Prostate gland (tissue), 2 donors: ENCODE measurements at regions not wholly inside any gene's neighbourhood (a gene's known extent, or its start where the extent isn't known, plus 50 kb on each side); places are given as distances from the start of the nearest gene placed in this dataset.

ENCODE experiments used
- DNase-seq: peaks from one replicate; pipeline ENCODE4 v3.0.0-alpha.2; 2019; ENCODE audit warnings: low spot score
- H3K27ac ChIP-seq, 2 donors: fragments of 200-600 bp; sonication (generic); 2 replicates each; pipeline ENCODE4 v1.5.1; 2017 to 2019
- H3K27me3 ChIP-seq: fragments of 200-600 bp; sonication (generic); replicated peaks from 2 replicates; pipeline ENCODE4 v1.5.1; 2019; ENCODE audit not compliant: insufficient read depth
- H3K36me3 ChIP-seq, 2 donors: fragments of 200-600 bp; sonication (generic); 1 replicate in 1 of 2; 2 replicates in 1 of 2; pipeline versions ENCODE4 v1.5.1 to v1.8.1; 2017 to 2019
- H3K4me1 ChIP-seq: fragments of 200-600 bp; sonication (generic); replicated peaks from 2 replicates; pipeline ENCODE4 v1.5.1; 2019
- H3K4me3 ChIP-seq, 2 donors: fragments of 200-600 bp; sonication (generic); 2 replicates each; pipeline ENCODE4 v1.5.1; 2017 to 2019
- H3K9me3 ChIP-seq: fragments of 200-600 bp; sonication (generic); 2 replicates; pipeline ENCODE4 v1.5.1; 2017
- POLR2A ChIP-seq: fragments of 450-650 bp; IDR thresholded peaks from one replicate; pipeline ENCODE4 v1.6.1; 2016; ENCODE audit warnings: antibody characterized with exemption, mild to moderate bottlenecking
- POLR2AphosphoS5 ChIP-seq: sonication (generic); formaldehyde crosslinking; IDR thresholded peaks from one replicate; pipeline ENCODE4 v1.6.1; 2017; ENCODE audit warnings: antibody characterized with exemption
- WGBS: methylation state at CpG from one replicate; pipeline ENCODE4 v1.1.5; 2018; 5-methylcytosine and 5-hydroxymethylcytosine counted together
- intact Hi-C: fragments of 100-400 bp; cut with DNase I; formaldehyde crosslinking; loops from one replicate; pipeline ENCODE4 v1.14.2; 2022
- TF ChIP-seq, protein P1 (sequence below), 4 experiments: fragments of 200-600 bp in 2 of 4; fragments of 450-650 bp in 2 of 4; sonication (generic) in 2 of 4; IDR thresholded peaks; 1 replicate in 3 of 4; 2 replicates in 1 of 4; pipeline ENCODE4 v1.5.1; 2016 to 2019; ENCODE audit warnings: antibody characterized with exemption in 4 of 4, mild to moderate bottlenecking in 2 of 4, moderate library complexity in 2 of 4

DNA sequence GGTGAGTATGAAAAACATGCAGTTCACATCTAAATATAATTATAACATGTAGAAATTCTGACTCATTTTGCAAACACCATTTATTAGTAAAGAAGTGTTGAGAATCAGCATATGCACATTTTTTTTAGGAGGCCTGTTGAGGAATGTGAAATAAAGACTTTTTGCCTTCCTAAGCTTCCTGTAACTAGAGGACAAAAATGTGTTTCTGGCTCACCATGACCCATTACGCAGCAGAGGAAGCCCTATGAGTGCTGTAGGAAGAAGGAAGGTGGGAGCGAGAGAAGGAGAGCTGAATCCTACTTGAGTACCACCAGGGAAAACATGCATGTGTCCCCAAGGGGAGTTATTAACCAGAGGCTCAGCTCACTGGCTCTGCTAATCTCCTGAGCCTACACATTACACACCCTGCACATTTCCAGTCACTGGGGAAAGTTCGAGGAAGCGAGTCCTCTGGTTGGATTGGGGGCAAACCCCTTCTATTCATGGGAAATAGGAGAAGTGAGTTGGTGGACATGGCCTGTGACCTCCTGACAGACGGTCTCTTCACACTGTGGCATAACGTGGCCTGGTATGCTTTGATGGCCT lies 540.5 kb upstream of the JAG1 start:
- intact Hi-C loops, result no loop called here
- Histone ChIP-seq H3K4me1 (peaks cover 3% of the 10 kb centered on the region), H3K9me3 (no peaks in the 10 kb centered on the region), H3K36me3 (no peaks in the 10 kb centered on the region), H3K27ac (no peak overlapping the region), H3K4me3 (no peak overlapping the region), H3K27me3 (no peaks in the 10 kb centered on the region)
- no peak for DNase-seq
- 97% methylated on average over 6 of the region's 6 CpGs for WGBS
- TF ChIP-seq POLR2AphosphoS5 (no peak), POLR2A (no peak)
- TF ChIP-seq, protein P1, sequence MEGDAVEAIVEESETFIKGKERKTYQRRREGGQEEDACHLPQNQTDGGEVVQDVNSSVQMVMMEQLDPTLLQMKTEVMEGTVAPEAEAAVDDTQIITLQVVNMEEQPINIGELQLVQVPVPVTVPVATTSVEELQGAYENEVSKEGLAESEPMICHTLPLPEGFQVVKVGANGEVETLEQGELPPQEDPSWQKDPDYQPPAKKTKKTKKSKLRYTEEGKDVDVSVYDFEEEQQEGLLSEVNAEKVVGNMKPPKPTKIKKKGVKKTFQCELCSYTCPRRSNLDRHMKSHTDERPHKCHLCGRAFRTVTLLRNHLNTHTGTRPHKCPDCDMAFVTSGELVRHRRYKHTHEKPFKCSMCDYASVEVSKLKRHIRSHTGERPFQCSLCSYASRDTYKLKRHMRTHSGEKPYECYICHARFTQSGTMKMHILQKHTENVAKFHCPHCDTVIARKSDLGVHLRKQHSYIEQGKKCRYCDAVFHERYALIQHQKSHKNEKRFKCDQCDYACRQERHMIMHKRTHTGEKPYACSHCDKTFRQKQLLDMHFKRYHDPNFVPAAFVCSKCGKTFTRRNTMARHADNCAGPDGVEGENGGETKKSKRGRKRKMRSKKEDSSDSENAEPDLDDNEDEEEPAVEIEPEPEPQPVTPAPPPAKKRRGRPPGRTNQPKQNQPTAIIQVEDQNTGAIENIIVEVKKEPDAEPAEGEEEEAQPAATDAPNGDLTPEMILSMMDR (IDR thresholded peaks at IDR 0.05), result no peak

DNA sequence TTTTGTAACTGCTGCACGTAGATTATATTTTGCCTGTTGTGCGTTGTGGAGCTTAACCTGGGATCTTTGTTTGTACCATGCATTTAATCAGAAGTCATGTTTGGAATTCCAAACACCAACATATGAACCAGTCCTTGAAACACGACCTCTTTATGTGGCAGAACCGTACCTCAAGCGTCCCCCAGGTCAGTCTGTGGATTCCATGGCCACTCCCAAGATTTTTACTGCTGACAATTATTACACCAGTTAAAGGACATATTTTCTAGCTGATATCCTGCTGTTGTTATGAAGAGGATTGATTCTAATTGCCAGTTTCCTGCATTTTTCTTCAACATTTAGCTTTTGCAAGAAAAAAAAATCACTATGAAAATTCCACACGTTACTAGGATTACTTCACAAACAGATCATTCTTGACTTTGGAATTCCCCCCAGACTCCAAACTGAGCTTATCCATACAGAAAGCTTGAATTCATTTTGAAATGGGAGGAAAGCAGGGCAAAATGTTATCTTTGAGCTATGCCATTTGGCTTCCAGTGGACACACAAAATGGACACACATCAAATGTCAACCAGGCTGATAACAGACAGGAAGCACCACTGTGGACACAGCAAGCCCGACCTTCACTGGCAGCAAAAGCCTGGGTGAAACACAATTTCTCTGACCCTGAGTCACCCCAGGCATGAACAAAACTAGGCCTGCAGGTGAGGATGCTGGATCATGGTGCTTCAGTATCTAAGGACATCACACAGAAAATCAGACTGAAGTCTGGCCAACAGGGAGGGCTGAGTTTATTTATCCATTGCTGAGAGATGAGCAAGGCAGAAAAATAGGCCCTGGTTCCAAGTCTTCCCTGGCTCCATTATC lies 542.9 kb upstream of the JAG1 start:
- no peak for DNase-seq
- intact Hi-C loops, result no loop called here

DNA sequence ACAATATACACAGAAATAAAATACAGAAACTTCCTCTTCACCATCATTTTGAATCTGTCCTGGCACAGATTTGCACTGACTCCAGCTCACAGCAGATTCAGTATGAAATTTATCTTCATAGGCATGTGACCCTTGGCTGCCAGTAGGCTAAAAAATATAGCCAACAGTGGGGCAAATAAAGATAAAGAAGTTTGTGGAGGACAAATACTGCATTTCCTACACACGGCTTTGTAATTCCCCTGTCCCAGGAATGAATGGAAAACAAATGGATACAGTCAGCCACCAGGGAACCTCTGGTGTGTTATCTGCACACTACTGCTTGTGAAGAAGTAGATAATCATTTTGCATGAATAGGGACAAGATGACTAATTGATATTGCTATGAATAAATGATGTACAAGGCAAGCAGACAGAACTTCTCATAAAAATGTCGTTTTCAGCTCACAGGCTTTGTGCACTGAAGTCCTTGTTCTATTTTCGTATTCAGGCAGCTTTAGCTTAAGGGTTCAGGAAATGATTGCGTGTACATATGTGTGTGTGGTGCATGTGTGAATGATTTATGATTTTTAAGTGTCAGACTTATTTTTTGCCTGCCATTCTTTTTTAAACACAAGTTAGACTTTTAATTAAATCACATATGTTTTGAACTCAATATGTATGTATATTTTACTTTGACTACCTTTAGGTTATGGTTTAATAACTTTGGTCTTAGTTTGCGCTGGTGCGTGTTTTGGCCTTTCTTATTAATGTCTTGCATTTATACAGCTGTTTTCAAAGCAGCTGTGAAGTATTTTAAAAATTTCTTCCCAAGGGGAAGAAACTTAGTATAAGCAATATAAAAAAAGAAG lies 543.8 kb upstream of the JAG1 start:
- WGBS, result 35% methylated on average over 6 of the region's 6 CpGs
- Histone ChIP-seq H3K27me3 (no peaks in the 10 kb centered on the region), H3K27ac (no peak overlapping the region), H3K4me3 (no peak overlapping the region), H3K9me3 (no peaks in the 10 kb centered on the region), H3K4me1 (peaks cover 3% of the 10 kb centered on the region), H3K36me3 (no peaks in the 10 kb centered on the region)
- no peak for DNase-seq
- intact Hi-C loops, result no loop called here
- TF ChIP-seq POLR2A (no peak), POLR2AphosphoS5 (no peak)
- TF ChIP-seq, protein P1 (IDR thresholded peaks at IDR 0.05), result no peak

More for the DNA sequence above, 542.9 kb upstream of the JAG1 start:
- TF ChIP-seq, protein P1 (IDR thresholded peaks at IDR 0.05), result no peak
- TF ChIP-seq POLR2A (no peak), POLR2AphosphoS5 (no peak)
- no peaks in the 10 kb centered on the region for H3K27me3 ChIP-seq
- H3K4me3 ChIP-seq, result no peak overlapping the region
- WGBS, result 53% methylated on average over 7 of the region's 7 CpGs
- no peak overlapping the region for H3K27ac ChIP-seq
- peaks cover 3% of the 10 kb centered on the region for H3K4me1 ChIP-seq
- no peaks in the 10 kb centered on the region for H3K36me3 ChIP-seq
- H3K9me3 ChIP-seq, result no peaks in the 10 kb centered on the region

DNA sequence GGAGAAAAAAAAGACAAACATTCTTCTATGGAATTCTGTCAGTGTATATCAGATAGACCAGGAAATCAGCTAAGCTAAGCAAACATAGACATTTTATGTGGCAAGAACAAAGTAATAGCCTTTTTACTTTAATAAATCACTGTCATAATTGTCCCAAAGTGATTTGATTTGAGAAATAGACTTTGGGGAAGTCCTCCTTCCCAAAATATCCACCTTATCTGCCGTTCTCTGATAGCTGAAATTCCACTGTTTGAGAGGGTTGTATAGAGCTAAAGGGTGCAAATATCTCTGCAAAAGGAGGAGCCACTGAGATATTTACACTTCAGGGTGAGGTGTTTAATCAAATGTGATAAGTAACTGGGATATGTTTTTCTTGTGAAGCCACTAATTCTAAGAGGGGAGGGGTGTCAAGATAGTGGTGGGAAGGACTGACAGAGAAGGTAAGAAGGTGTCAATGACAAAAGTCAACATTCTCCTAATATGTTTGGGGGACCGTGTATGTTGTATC lies 544.4 kb upstream of the JAG1 start:
- intact Hi-C loops, result no loop called here
- Histone ChIP-seq H3K27ac (no peak overlapping the region), H3K36me3 (no peaks in the 10 kb centered on the region), H3K27me3 (no peaks in the 10 kb centered on the region), H3K4me3 (no peak overlapping the region), H3K9me3 (no peaks in the 10 kb centered on the region), H3K4me1 (peaks cover 3% of the 10 kb centered on the region)
- TF ChIP-seq POLR2AphosphoS5 (no peak), POLR2A (no peak)
- TF ChIP-seq, protein P1 (IDR thresholded peaks at IDR 0.05), result no peak
- no peak for DNase-seq
- 48% methylated on average over 2 of the region's 2 CpGs for WGBS
